Nephron progenitor cell (in vitro differentiated cells): ENCODE measurements at regions not wholly inside any gene's neighbourhood (a gene's known extent, or its start where the extent isn't known, plus 50 kb on each side); places are given as distances from the start of the nearest gene placed in this dataset.

Experiments used
- DNase-seq: peaks from one replicate; pipeline ENCODE4 v3.0.0; 2021
- H3K27ac Mint-ChIP-seq: 2 replicates; pipeline ENCODE4 v1.8.0; 2021; ENCODE audit warnings: mild to moderate bottlenecking, moderate library complexity, mixed read lengths
- H3K27me3 Mint-ChIP-seq: 2 replicates; pipeline ENCODE4 v1.8.0; 2021; ENCODE audit warnings: mild to moderate bottlenecking, low read depth, mixed read lengths; ENCODE audit not compliant: poor library complexity
- H3K36me3 Mint-ChIP-seq: 2 replicates; pipeline ENCODE4 v1.8.0; 2021; ENCODE audit warnings: low read depth, mixed read lengths
- H3K4me1 Mint-ChIP-seq: 2 replicates; pipeline ENCODE4 v1.8.0; 2021; ENCODE audit warnings: mixed read lengths
- H3K4me3 Mint-ChIP-seq: 2 replicates; pipeline ENCODE4 v1.8.0; 2021; ENCODE audit warnings: mild to moderate bottlenecking, moderate library complexity, mixed read lengths
- H3K9me3 Mint-ChIP-seq: 2 replicates; pipeline ENCODE4 v1.8.0; 2021; ENCODE audit warnings: mild to moderate bottlenecking, moderate library complexity, mixed read lengths
- TF ChIP-seq, protein P1 (sequence below): fragments of 200-600 bp; sonication (generic); IDR thresholded peaks from 2 replicates; pipeline ENCODE4 v1.5.0; 2021; ENCODE audit warnings: antibody characterized with exemption

DNA sequence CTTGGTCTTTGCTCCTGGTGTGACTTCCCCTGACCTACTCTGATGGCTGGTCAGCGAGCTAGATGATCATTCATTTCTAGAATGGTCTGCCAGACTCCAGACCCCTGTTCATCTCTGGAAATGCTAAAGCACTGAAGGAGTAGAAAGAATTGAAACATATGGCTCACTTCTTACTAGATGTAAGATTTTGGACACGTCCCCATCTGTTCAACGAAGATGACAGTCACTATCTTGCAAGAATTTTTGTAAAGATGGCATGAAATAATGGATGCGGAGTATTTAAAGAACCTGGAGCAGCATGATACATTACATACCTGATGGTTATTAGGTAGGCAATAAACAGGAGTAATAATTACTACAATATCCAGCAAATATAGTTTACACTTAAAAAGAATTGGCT, 252.7 kb upstream of the SDK2 start:
- Mint-ChIP-seq H3K27me3 (peaks cover 77% of the 10 kb centered on the region), H3K36me3 (no peaks in the 10 kb centered on the region), H3K4me3 (no peak overlapping the region)

DNA sequence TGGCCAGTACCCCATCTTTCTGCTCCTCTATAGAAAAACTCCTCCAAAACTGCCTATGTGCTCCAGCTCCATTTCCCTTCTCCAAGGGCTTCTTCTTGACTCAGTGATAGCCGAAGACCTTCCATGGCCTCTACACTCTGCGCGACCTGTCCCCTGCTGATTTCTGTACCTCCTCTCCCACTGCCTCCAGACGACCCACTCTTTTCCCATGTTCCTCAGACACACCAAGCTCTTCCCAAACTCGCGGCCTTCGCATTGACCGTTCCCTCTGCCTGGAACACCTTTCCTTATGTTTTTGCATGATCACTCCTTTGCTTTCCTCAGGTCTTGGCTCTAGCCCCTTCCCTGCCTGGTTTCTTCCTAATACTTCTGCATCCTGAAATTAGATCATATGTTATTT, 255.6 kb upstream of the SDK2 start:
- no peaks in the 10 kb centered on the region for H3K36me3 Mint-ChIP-seq
- no peak for DNase-seq
- peaks cover 4% of the 10 kb centered on the region for H3K9me3 Mint-ChIP-seq
- TF ChIP-seq, protein P1, sequence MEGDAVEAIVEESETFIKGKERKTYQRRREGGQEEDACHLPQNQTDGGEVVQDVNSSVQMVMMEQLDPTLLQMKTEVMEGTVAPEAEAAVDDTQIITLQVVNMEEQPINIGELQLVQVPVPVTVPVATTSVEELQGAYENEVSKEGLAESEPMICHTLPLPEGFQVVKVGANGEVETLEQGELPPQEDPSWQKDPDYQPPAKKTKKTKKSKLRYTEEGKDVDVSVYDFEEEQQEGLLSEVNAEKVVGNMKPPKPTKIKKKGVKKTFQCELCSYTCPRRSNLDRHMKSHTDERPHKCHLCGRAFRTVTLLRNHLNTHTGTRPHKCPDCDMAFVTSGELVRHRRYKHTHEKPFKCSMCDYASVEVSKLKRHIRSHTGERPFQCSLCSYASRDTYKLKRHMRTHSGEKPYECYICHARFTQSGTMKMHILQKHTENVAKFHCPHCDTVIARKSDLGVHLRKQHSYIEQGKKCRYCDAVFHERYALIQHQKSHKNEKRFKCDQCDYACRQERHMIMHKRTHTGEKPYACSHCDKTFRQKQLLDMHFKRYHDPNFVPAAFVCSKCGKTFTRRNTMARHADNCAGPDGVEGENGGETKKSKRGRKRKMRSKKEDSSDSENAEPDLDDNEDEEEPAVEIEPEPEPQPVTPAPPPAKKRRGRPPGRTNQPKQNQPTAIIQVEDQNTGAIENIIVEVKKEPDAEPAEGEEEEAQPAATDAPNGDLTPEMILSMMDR = no peak
- H3K27me3 Mint-ChIP-seq = peaks cover 84% of the 10 kb centered on the region
- no peak overlapping the region for H3K4me3 Mint-ChIP-seq
- H3K4me1 Mint-ChIP-seq = peaks cover 40% of the 10 kb centered on the region
- H3K27ac Mint-ChIP-seq = no peak overlapping the region

More for the DNA sequence above, 252.7 kb upstream of the SDK2 start:
- Mint-ChIP-seq H3K27ac (no peak overlapping the region), H3K4me1 (peaks cover 22% of the 10 kb centered on the region), H3K9me3 (peaks cover 11% of the 10 kb centered on the region)
- TF ChIP-seq, protein P1 = no peak
- DNase-seq = no peak

DNA sequence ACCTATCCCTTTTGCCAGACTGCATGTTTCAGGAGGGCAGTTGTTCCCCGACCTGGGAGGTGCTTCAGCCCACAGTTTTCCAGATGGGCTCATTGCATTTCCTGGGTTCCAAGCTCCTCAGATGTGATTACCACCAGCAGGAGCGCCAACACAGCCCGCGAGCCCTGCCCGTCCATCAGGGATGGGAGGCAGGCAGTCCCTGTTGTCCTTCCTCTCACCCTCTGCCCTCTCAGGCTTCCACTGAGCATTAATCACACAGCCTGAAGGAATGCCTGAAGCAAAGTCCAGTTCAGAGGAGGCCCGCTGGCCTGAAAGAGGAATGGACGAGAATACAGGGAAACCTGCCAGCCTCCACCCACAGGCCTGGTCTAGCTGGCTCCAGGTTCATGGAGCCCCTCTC, 256.3 kb upstream of the SDK2 start:
- Mint-ChIP-seq H3K4me3 (no peak overlapping the region), H3K9me3 (peaks cover 4% of the 10 kb centered on the region), H3K27ac (no peak overlapping the region), H3K27me3 (peaks cover 84% of the 10 kb centered on the region), H3K4me1 (peaks cover 40% of the 10 kb centered on the region), H3K36me3 (no peaks in the 10 kb centered on the region)
- DNase-seq = peak; percentile 30
- TF ChIP-seq, protein P1 = no peak

DNA sequence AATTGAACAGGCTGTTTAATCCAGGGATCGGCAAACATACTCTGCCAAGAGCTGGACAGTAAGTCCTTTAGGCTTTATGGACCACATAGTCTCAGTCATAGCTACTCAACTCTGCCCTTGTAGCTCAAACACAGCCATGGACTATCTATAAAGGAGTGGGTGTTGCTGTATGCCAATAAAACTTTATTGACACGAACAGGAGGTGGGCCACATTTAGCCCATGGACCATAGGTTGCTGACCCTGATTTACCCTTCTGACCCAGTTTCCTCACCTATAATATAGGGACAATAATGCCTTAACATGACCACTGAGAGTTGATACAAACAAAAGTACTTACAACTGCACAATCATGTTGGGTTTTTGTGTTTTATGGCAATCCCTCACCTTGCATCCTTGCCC, 257.0 kb upstream of the SDK2 start:
- Mint-ChIP-seq H3K27me3 (peaks cover 82% of the 10 kb centered on the region), H3K4me3 (peak overlapping the region; percentile 81)

DNA sequence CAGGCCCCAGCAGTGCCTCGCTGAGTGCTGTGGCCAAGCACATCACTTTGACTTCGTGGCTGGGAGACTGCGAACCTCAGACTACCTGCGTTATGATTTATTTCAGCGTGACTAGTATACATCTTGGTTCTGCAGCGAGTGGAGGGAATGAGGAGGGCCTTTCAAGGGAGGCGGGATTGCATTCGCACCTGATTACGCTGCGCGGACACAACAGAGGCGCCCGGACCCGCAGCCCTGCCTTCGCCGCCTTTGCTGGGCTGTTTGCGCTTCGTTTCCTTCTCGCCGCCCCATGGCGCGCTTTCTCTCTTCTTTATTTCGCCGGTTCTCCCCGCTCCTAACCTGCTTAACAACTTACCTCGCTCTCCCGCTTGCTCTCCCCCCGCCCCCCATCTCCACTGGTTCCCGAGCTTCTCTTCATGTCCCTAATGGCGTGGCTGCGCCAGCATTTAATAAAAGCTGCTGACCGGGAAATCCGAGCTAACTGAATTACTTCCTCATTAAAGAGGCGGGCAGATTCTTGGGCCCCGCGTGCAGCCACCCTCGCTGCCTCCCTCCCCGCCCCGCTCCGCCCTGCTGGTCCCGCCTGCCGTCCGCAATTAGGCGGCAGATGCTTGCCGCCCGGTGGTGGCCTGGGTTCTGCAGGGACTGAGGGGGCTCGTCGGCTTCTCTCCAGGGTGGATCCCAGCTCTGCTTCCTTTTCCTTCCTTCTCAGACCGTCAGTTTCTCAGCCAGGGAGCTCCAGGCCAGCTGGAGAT, 257.6 kb upstream of the SDK2 start:
- peak; percentile 71 for DNase-seq
- Mint-ChIP-seq H3K36me3 (no peaks in the 10 kb centered on the region), H3K27ac (no peak overlapping the region), H3K4me1 (peaks cover 40% of the 10 kb centered on the region), H3K4me3 (peak overlapping the region; percentile 81), H3K27me3 (peaks cover 86% of the 10 kb centered on the region), H3K9me3 (peaks cover 4% of the 10 kb centered on the region)
- TF ChIP-seq, protein P1 = no peak

More for the DNA sequence above, 257.0 kb upstream of the SDK2 start:
- peaks cover 4% of the 10 kb centered on the region for H3K9me3 Mint-ChIP-seq
- H3K36me3 Mint-ChIP-seq = no peaks in the 10 kb centered on the region
- H3K4me1 Mint-ChIP-seq = peaks cover 40% of the 10 kb centered on the region
- TF ChIP-seq, protein P1 = no peak
- DNase-seq = no peak
- H3K27ac Mint-ChIP-seq = no peak overlapping the region
